Progenitor cell of endocrine pancreas (in vitro differentiated cells): ENCODE measurements at regions not wholly inside any gene's neighbourhood (a gene's known extent, or its start where the extent isn't known, plus 50 kb on each side); places are given as distances from the start of the nearest gene placed in this dataset.

Experiments used
- DNase-seq: peaks from one replicate; pipeline ENCODE4 v3.0.0; 2021; ENCODE audit warnings: low spot score; ENCODE audit not compliant: unreplicated experiment
- H3K27ac Mint-ChIP-seq: 2 replicates; pipeline ENCODE4 v1.8.0; 2021; ENCODE audit warnings: mild to moderate bottlenecking, moderate library complexity, mixed read lengths
- H3K27me3 Mint-ChIP-seq: 2 replicates; pipeline ENCODE4 v1.8.0; 2021; ENCODE audit warnings: mixed read lengths
- H3K36me3 Mint-ChIP-seq: 2 replicates; pipeline ENCODE4 v1.8.0; 2022; ENCODE audit warnings: mixed read lengths; ENCODE audit not compliant: insufficient read depth
- H3K4me1 Mint-ChIP-seq: 2 replicates; pipeline ENCODE4 v1.8.0; 2021; ENCODE audit warnings: low read depth, mixed read lengths
- H3K4me3 Mint-ChIP-seq: 2 replicates; pipeline ENCODE4 v1.8.0; 2021; ENCODE audit warnings: low read depth, mild to moderate bottlenecking, moderate library complexity, mixed read lengths
- H3K9me3 Mint-ChIP-seq: 2 replicates; pipeline ENCODE4 v1.8.0; 2021; ENCODE audit warnings: low read depth, mixed read lengths
- CTCF ChIP-seq: fragments of 200-600 bp; sonication (generic); IDR thresholded peaks from one replicate; pipeline ENCODE4 v1.5.0; 2021; ENCODE audit warnings: antibody characterized with exemption, mild to moderate bottlenecking; ENCODE audit not compliant: unreplicated experiment

- H3K27me3 Mint-ChIP-seq = no peaks in the 10 kb centered on the region
- H3K27ac Mint-ChIP-seq = no peak overlapping the region
- H3K9me3 Mint-ChIP-seq = peaks cover 6% of the 10 kb centered on the region
- peaks cover 1% of the 10 kb centered on the region for H3K36me3 Mint-ChIP-seq
- H3K4me1 Mint-ChIP-seq = peaks cover 21% of the 10 kb centered on the region
- H3K4me3 Mint-ChIP-seq = no peak overlapping the region
- no peak for TF ChIP-seq CTCF
- no peak for DNase-seq
Measured at GRCh38 chr3:64911138-64911537, 223.3 kb upstream of the ADAMTS9 start.

GRCh38 chr3:64909757-64910467 is 222.1 kb upstream of the ADAMTS9 start:
- TF ChIP-seq CTCF = no peak
- H3K4me1 Mint-ChIP-seq = peaks cover 19% of the 10 kb centered on the region
- H3K4me3 Mint-ChIP-seq = no peak overlapping the region
- H3K27ac Mint-ChIP-seq = no peak overlapping the region
- H3K27me3 Mint-ChIP-seq = no peaks in the 10 kb centered on the region
- peaks cover 6% of the 10 kb centered on the region for H3K9me3 Mint-ChIP-seq
- H3K36me3 Mint-ChIP-seq = peaks cover 1% of the 10 kb centered on the region
- no peak for DNase-seq

GRCh38 chr3:64909011-64909410 is 221.2 kb upstream of the ADAMTS9 start:
- Mint-ChIP-seq H3K4me1 (peaks cover 19% of the 10 kb centered on the region), H3K9me3 (peaks cover 6% of the 10 kb centered on the region), H3K36me3 (peaks cover 1% of the 10 kb centered on the region), H3K27me3 (no peaks in the 10 kb centered on the region), H3K27ac (no peak overlapping the region), H3K4me3 (no peak overlapping the region)
- no peak for TF ChIP-seq CTCF
- no peak for DNase-seq

- no peaks in the 10 kb centered on the region for H3K27me3 Mint-ChIP-seq
- H3K36me3 Mint-ChIP-seq = peaks cover 1% of the 10 kb centered on the region
- H3K4me1 Mint-ChIP-seq = peaks cover 17% of the 10 kb centered on the region
- no peak overlapping the region for H3K27ac Mint-ChIP-seq
- DNase-seq = no peak
- no peak for TF ChIP-seq CTCF
- H3K9me3 Mint-ChIP-seq = peaks cover 6% of the 10 kb centered on the region
- no peak overlapping the region for H3K4me3 Mint-ChIP-seq
Measured at GRCh38 chr3:64908251-64908685, 220.5 kb upstream of the ADAMTS9 start.

- Mint-ChIP-seq H3K4me1 (peaks cover 17% of the 10 kb centered on the region), H3K4me3 (no peak overlapping the region), H3K27ac (no peak overlapping the region), H3K9me3 (no peaks in the 10 kb centered on the region), H3K27me3 (no peaks in the 10 kb centered on the region), H3K36me3 (no peaks in the 10 kb centered on the region)
- no peak for TF ChIP-seq CTCF
- DNase-seq = no peak
Measured at GRCh38 chr3:64905906-64906410, 218.2 kb upstream of the ADAMTS9 start.
